ENCODE measurements at regions not wholly inside any gene's neighbourhood (a gene's known extent, or its start where the extent isn't known, plus 50 kb on each side); places are given as distances from the start of the nearest gene placed in this dataset.

GRCh38 chr13:91074091-91074490, 273.4 kb upstream of the MIR17HG start:
- Histone ChIP-seq H3K4me3 (ENCODE audit: control insufficient read depth in 1 of 7, extremely low read depth in 1 of 7, insufficient read depth in 4 of 7, low read depth in 2 of 7, low read length in 6 of 7) (no peak overlapping the region), H3K36me3 (ENCODE audit: control insufficient read depth in 4 of 4, insufficient read depth in 4 of 4, low read length in 3 of 4) (no peaks in the 10 kb centered on the region), H3K4me1 (ENCODE audit: control extremely low read depth in 1 of 4, control insufficient read depth in 4 of 4, insufficient read depth in 4 of 4, low read length in 3 of 4) (no peaks in the 10 kb centered on the region), H3K27me3 (replicated peaks in 2 of 5; ENCODE audit: control insufficient read depth in 4 of 5, insufficient read depth in 5 of 5, low read length in 4 of 5) (no peaks in the 10 kb centered on the region), H3K9me3 (ENCODE audit: control extremely low read depth in 1 of 5, control insufficient read depth in 4 of 5, insufficient read depth in 2 of 5, low read depth in 1 of 5, low read length in 4 of 5) (peaks cover 0 to 4% (median 0%) of the 10 kb centered on the region in 5 experiments), H3K27ac (ENCODE audit: insufficient read depth in 1 of 2, low read depth in 1 of 2, low read length in 2 of 2, poor library complexity in 1 of 2, severe bottlenecking in 2 of 2) (no peak overlapping the region)
- ChIA-PET CTCF (interaction anchor here (1.0 kb wide), 1 partner anchor 173 kb away, joined by 3 read pairs; no protein-coding TSS in a partner anchor), POLR2A (no interaction called here)
- peak in 1 of 3 donors; percentile 28 for DNase-seq
- 100% methylated on average over 1 of the region's 2 CpGs for WGBS (ENCODE audit: insufficient coverage)

DNA sequence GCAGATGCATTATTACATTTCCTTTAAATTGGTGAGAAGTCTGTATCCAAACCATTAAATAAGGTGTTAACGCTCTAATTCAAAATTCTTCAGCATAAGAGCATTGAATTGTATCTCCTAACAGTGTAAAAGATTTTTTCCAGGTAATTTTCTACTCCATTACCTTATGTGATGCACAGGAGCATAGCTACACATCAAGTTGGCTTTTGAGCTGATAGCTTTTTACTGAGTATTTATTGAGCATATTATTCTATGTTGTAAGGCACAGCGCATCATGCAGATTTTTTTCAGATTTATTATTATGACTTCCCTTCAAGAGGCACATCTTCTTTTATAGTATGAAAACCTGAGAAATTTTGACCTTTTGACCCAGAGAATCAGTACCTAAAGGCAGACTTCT, 270.7 kb upstream of the MIR17HG start:
- ChIA-PET POLR2A (no interaction called here), CTCF (interaction anchor here (1.5 to 5.1 kb wide), 5 partner anchors 16 to 170 kb away, joined by 5 to 40 read pairs (median 13); no protein-coding TSS in a partner anchor)
- peaks cover 0 to 4% (median 0%) of the 10 kb centered on the region in 5 experiments for H3K9me3 ChIP-seq (ENCODE audit: control extremely low read depth in 1 of 5, control insufficient read depth in 4 of 5, insufficient read depth in 2 of 5, low read depth in 1 of 5, low read length in 4 of 5)
- H3K27ac ChIP-seq (ENCODE audit: insufficient read depth in 1 of 2, low read depth in 1 of 2, low read length in 2 of 2, poor library complexity in 1 of 2, severe bottlenecking in 2 of 2): no peak overlapping the region
- H3K4me3 ChIP-seq (ENCODE audit: control insufficient read depth in 1 of 7, extremely low read depth in 1 of 7, insufficient read depth in 4 of 7, low read depth in 2 of 7, low read length in 6 of 7): no peak overlapping the region
- no peaks in the 10 kb centered on the region for H3K4me1 ChIP-seq (ENCODE audit: control extremely low read depth in 1 of 4, control insufficient read depth in 4 of 4, insufficient read depth in 4 of 4, low read length in 3 of 4)
- H3K36me3 ChIP-seq (ENCODE audit: control insufficient read depth in 4 of 4, insufficient read depth in 4 of 4, low read length in 3 of 4): no peaks in the 10 kb centered on the region
- WGBS (ENCODE audit: insufficient coverage): no CpG with 5 or more reads among the region's 2 CpGs
- H3K27me3 ChIP-seq (replicated peaks in 2 of 5; ENCODE audit: control insufficient read depth in 4 of 5, insufficient read depth in 5 of 5, low read length in 4 of 5): no peaks in the 10 kb centered on the region
- no peak for DNase-seq

DNA sequence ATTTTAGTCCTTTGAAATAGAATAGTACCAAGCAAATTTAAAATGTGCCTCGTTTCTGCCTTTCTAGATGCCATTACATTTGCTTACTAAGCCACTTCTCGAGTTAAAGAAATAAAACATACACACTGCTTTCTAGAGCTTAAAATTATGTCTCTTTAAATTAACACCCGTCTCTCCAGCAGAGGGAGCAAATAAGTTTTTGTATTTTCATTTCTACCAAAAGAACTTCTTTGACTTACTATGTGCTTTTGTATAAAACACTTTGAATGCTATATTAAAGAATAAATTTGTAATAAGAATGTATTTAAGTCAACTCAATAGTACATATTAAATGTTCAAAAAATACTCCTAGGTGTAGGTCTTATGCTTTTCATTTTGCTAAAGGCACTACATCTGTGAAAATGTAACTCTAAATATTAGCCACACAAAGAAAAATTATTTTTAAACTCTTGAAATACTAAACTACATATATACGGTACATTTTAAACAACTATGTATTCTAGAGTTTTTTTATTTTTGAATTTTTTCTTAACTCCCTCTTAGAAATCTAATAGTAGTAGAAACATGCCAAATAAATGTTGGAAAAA, 269.3 kb upstream of the MIR17HG start:
- ChIA-PET CTCF (interaction anchor here (0.7 to 5.1 kb wide), 16 partner anchors 10 to 169 kb away, joined by 3 to 40 read pairs (median 4); no protein-coding TSS in a partner anchor), POLR2A (no interaction called here)
- Histone ChIP-seq H3K27ac (ENCODE audit: insufficient read depth in 1 of 2, low read depth in 1 of 2, low read length in 2 of 2, poor library complexity in 1 of 2, severe bottlenecking in 2 of 2) (no peak overlapping the region), H3K27me3 (replicated peaks in 2 of 5; ENCODE audit: control insufficient read depth in 4 of 5, insufficient read depth in 5 of 5, low read length in 4 of 5) (no peaks in the 10 kb centered on the region), H3K4me1 (ENCODE audit: control extremely low read depth in 1 of 4, control insufficient read depth in 4 of 4, insufficient read depth in 4 of 4, low read length in 3 of 4) (no peaks in the 10 kb centered on the region), H3K4me3 (ENCODE audit: control insufficient read depth in 1 of 7, extremely low read depth in 1 of 7, insufficient read depth in 4 of 7, low read depth in 2 of 7, low read length in 6 of 7) (no peak overlapping the region), H3K36me3 (ENCODE audit: control insufficient read depth in 4 of 4, insufficient read depth in 4 of 4, low read length in 3 of 4) (no peaks in the 10 kb centered on the region), H3K9me3 (ENCODE audit: control extremely low read depth in 1 of 5, control insufficient read depth in 4 of 5, insufficient read depth in 2 of 5, low read depth in 1 of 5, low read length in 4 of 5) (no peaks in the 10 kb centered on the region)
- DNase-seq: peak; percentile 47 to 72 (median 62)
- no CpG with 5 or more reads among the region's 4 CpGs for WGBS (ENCODE audit: insufficient coverage)

DNA sequence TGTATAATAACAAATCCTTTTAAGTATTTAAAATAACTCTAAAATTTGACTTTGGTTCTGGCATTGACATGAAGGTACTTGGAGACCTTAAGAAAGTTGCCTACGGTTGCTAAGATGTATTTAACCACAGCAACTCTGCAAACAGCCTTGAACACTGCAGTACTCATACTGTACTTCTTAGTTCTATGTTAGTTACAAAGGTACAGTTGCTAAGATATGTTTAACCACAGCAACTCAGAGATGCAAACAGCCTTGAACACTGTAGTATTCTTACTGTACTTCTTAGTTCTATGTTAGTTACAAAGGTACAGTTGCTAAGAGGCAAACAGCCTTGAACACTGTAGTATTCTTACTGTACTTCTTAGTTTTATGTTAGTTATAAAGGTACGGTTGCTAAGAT, 268.3 kb upstream of the MIR17HG start:
- CTCF ChIA-PET: interaction anchor here (1.0 to 5.1 kb wide), 8 partner anchors 11 to 191 kb away, joined by 3 to 40 read pairs (median 4); no protein-coding TSS in a partner anchor
- WGBS (ENCODE audit: insufficient coverage): no CpG with 5 or more reads among the region's 2 CpGs

DNA sequence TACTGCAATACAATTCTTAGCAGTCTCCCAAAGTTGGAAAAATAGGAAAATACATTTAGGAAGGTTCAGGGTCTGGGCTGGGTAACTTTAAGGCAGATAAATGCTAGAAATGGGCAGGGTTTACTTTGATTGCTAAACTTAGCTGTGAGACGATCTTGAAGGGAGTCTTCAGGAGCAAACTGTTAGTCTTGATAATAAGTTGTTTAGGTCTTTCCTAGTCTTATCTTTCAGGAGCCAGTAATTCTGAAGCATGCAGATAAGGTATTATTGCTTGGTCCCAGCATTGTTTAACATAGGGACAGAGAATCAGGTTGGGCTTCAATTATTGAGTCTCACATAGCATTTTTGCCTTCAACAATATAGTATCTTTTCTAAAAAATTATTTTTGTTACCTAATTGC, 262.4 kb upstream of the MIR17HG start:
- Histone ChIP-seq H3K27ac (ENCODE audit: insufficient read depth in 1 of 2, low read depth in 1 of 2, low read length in 2 of 2, poor library complexity in 1 of 2, severe bottlenecking in 2 of 2) (no peak overlapping the region), H3K4me3 (ENCODE audit: control insufficient read depth in 1 of 7, extremely low read depth in 1 of 7, insufficient read depth in 4 of 7, low read depth in 2 of 7, low read length in 6 of 7) (no peak overlapping the region), H3K4me1 (ENCODE audit: control extremely low read depth in 1 of 4, control insufficient read depth in 4 of 4, insufficient read depth in 4 of 4, low read length in 3 of 4) (no peaks in the 10 kb centered on the region), H3K9me3 (ENCODE audit: control extremely low read depth in 1 of 5, control insufficient read depth in 4 of 5, insufficient read depth in 2 of 5, low read depth in 1 of 5, low read length in 4 of 5) (no peaks in the 10 kb centered on the region), H3K27me3 (replicated peaks in 2 of 5; ENCODE audit: control insufficient read depth in 4 of 5, insufficient read depth in 5 of 5, low read length in 4 of 5) (no peaks in the 10 kb centered on the region), H3K36me3 (ENCODE audit: control insufficient read depth in 4 of 4, insufficient read depth in 4 of 4, low read length in 3 of 4) (no peaks in the 10 kb centered on the region)
- CTCF ChIA-PET: interaction anchor here (1.3 kb wide), 1 partner anchor 71 kb away, joined by 3 read pairs; no protein-coding TSS in a partner anchor
- DNase-seq: peak; percentile 63 to 82 (median 73)
- 50% methylated on average over 1 of the region's 1 CpG for WGBS (ENCODE audit: insufficient coverage)
- POLR2A ChIA-PET: no interaction called here

More for the DNA sequence above, 268.3 kb upstream of the MIR17HG start:
- H3K27ac ChIP-seq (ENCODE audit: insufficient read depth in 1 of 2, low read depth in 1 of 2, low read length in 2 of 2, poor library complexity in 1 of 2, severe bottlenecking in 2 of 2): no peak overlapping the region
- no peaks in the 10 kb centered on the region for H3K4me1 ChIP-seq (ENCODE audit: control extremely low read depth in 1 of 4, control insufficient read depth in 4 of 4, insufficient read depth in 4 of 4, low read length in 3 of 4)
- no peaks in the 10 kb centered on the region for H3K36me3 ChIP-seq (ENCODE audit: control insufficient read depth in 4 of 4, insufficient read depth in 4 of 4, low read length in 3 of 4)
- POLR2A ChIA-PET: no interaction called here
- H3K4me3 ChIP-seq (ENCODE audit: control insufficient read depth in 1 of 7, extremely low read depth in 1 of 7, insufficient read depth in 4 of 7, low read depth in 2 of 7, low read length in 6 of 7): no peak overlapping the region
- peak in 2 of 3 donors; percentile 30 to 46 for DNase-seq
- no peaks in the 10 kb centered on the region for H3K9me3 ChIP-seq (ENCODE audit: control extremely low read depth in 1 of 5, control insufficient read depth in 4 of 5, insufficient read depth in 2 of 5, low read depth in 1 of 5, low read length in 4 of 5)
- H3K27me3 ChIP-seq (replicated peaks in 2 of 5; ENCODE audit: control insufficient read depth in 4 of 5, insufficient read depth in 5 of 5, low read length in 4 of 5): no peaks in the 10 kb centered on the region

DNA sequence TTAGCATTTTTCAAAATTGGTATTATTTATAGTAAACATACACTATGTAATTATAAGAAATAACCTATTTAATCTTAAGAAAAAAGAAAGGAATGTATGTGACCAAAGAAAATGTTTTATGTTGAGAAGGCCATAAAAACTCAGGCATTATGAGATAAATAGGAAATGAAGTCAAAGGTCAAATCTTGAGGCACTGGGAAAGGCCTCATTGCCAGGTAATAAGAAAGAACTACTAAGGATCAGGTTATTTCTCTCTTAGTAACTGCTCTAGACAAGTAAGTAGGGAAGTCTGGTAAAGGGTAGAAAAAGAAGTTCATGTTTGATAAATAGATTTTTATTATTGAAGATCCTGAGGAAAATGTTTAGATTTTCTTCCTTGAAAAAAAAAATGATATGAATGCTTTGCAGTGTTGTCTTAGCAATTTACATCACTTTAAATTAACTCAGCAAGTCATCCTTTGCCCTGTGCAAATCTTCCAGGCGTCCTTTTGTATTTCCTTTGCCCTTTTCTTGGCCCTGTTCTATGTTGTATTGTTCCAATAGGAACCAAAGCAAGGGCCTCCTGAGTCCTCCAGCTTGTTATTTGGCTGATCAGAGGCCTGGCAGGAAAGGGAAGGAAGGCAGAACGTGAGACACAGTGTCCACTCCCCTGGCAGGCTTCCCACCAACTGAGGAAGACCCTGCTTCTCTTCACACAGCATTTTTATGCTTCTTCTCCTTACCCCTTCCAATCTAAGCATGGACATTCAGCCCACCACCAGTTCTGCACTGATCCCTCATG, 260.4 kb upstream of the MIR17HG start:
- no peak for DNase-seq
- Histone ChIP-seq H3K4me3 (ENCODE audit: control insufficient read depth in 1 of 7, extremely low read depth in 1 of 7, insufficient read depth in 4 of 7, low read depth in 2 of 7, low read length in 6 of 7) (no peak overlapping the region), H3K9me3 (ENCODE audit: control extremely low read depth in 1 of 5, control insufficient read depth in 4 of 5, insufficient read depth in 2 of 5, low read depth in 1 of 5, low read length in 4 of 5) (no peaks in the 10 kb centered on the region), H3K27me3 (replicated peaks in 2 of 5; ENCODE audit: control insufficient read depth in 4 of 5, insufficient read depth in 5 of 5, low read length in 4 of 5) (no peaks in the 10 kb centered on the region), H3K27ac (ENCODE audit: insufficient read depth in 1 of 2, low read depth in 1 of 2, low read length in 2 of 2, poor library complexity in 1 of 2, severe bottlenecking in 2 of 2) (no peak overlapping the region), H3K36me3 (ENCODE audit: control insufficient read depth in 4 of 4, insufficient read depth in 4 of 4, low read length in 3 of 4) (no peaks in the 10 kb centered on the region), H3K4me1 (ENCODE audit: control extremely low read depth in 1 of 4, control insufficient read depth in 4 of 4, insufficient read depth in 4 of 4, low read length in 3 of 4) (no peaks in the 10 kb centered on the region)
- POLR2A ChIA-PET: no interaction called here
- WGBS (ENCODE audit: insufficient coverage): 83% methylated on average over 1 of the region's 2 CpGs
- CTCF ChIA-PET: no interaction called here

DNA sequence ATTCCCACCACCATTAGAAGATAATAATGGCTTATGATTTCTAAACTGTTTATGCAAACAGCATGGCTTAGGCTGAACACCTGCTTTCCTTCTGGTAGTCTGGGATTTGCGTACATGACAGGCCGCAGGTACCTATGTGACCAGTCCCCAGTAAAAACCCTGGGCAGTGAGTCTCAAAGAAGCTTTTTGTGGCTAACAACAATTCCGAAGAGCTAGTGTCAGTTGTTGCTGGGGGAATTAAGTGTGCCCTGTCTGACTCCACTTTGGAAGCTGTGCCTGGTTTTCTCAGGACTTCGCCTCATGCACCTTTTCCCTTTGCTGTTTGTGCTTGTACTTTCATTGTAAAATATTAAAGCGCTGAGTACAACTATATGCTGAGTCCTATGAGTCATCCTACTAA, 250.2 kb upstream of the MIR17HG start:
- Histone ChIP-seq H3K9me3 (ENCODE audit: control extremely low read depth in 1 of 5, control insufficient read depth in 4 of 5, insufficient read depth in 2 of 5, low read depth in 1 of 5, low read length in 4 of 5) (peaks cover 0 to 1% (median 0%) of the 10 kb centered on the region in 5 experiments), H3K4me1 (ENCODE audit: control extremely low read depth in 1 of 4, control insufficient read depth in 4 of 4, insufficient read depth in 4 of 4, low read length in 3 of 4) (no peaks in the 10 kb centered on the region), H3K27ac (ENCODE audit: insufficient read depth in 1 of 2, low read depth in 1 of 2, low read length in 2 of 2, poor library complexity in 1 of 2, severe bottlenecking in 2 of 2) (no peak overlapping the region), H3K27me3 (replicated peaks in 2 of 5; ENCODE audit: control insufficient read depth in 4 of 5, insufficient read depth in 5 of 5, low read length in 4 of 5) (no peaks in the 10 kb centered on the region), H3K36me3 (ENCODE audit: control insufficient read depth in 4 of 4, insufficient read depth in 4 of 4, low read length in 3 of 4) (no peaks in the 10 kb centered on the region), H3K4me3 (ENCODE audit: control insufficient read depth in 1 of 7, extremely low read depth in 1 of 7, insufficient read depth in 4 of 7, low read depth in 2 of 7, low read length in 6 of 7) (no peak overlapping the region)
- ChIA-PET POLR2A (no interaction called here), CTCF (interaction anchor here (1.0 kb wide), 1 partner anchor 20 kb away, joined by 3 read pairs; no protein-coding TSS in a partner anchor)
- 100% methylated on average over 3 of the region's 5 CpGs for WGBS (ENCODE audit: insufficient coverage)
- no peak for DNase-seq
